OCI-LY7 (cell line): ENCODE measurements at regions not wholly inside any gene's neighbourhood (a gene's known extent, or its start where the extent isn't known, plus 50 kb on each side); places are given as distances from the start of the nearest gene placed in this dataset.

ENCODE experiments used
- BruUV-seq: library from RNA; stranded (reverse); fragments of 400-500 nt; replicated peaks from 2 replicates; lab custom pipeline; 2021; lab: Mats Ljungman, UMichigan
- CTCF ChIA-PET: fragments of 300-600 bp; sonication (Branson Sonifier 250); formaldehyde crosslinking; loops from one replicate; lab custom pipeline; 2022; ENCODE audit warnings: antibody characterized with exemption; ENCODE audit not compliant: unreplicated experiment; lab: Charles Lee
- POLR2A ChIA-PET: fragments of 300-600 bp; sonication (Branson Sonifier 250); formaldehyde crosslinking; loops from one replicate; lab custom pipeline; 2022; ENCODE audit warnings: antibody characterized with exemption; lab: Charles Lee
- DNase-seq: peaks from one replicate; pipeline ENCODE4 v3.0.0-alpha.2; 2015; ENCODE audit warnings: low spot score
- H2AFZ ChIP-seq: fragments of 200-600 bp; sonication (generic), shearing (Covaris generic); 2 replicates; pipeline ENCODE4 v1.6.1; 2014; ENCODE audit warnings: mild to moderate bottlenecking, antibody characterized with exemption, low read length, moderate library complexity
- H3K27ac ChIP-seq: fragments of 200-600 bp; sonication (generic); 2 replicates; pipeline ENCODE4 v1.5.1; 2014; ENCODE audit warnings: mixed run types, low read depth, mild to moderate bottlenecking, moderate library complexity, low read length, inconsistent platforms; ENCODE audit not compliant: poor library complexity, severe bottlenecking
- H3K36me3 ChIP-seq: fragments of 200-600 bp; sonication (generic); 2 replicates; pipeline ENCODE4 v1.6.1; 2014; ENCODE audit warnings: mild to moderate bottlenecking, antibody characterized with exemption, low read length, moderate library complexity, mixed read lengths; ENCODE audit not compliant: insufficient read depth
- H3K4me1 ChIP-seq: fragments of 200-600 bp; sonication (generic); 2 replicates; pipeline ENCODE4 v1.5.1; 2014; ENCODE audit warnings: mild to moderate bottlenecking, low read length; ENCODE audit not compliant: insufficient read depth, poor library complexity, severe bottlenecking
- H3K4me2 ChIP-seq: fragments of 200-600 bp; sonication (generic); 2 replicates; pipeline ENCODE4 v1.6.1; 2014; ENCODE audit warnings: mild to moderate bottlenecking, low read length
- H3K4me3 ChIP-seq: fragments of 200-600 bp; sonication (generic); 2 replicates; pipeline ENCODE4 v1.5.1; 2014; ENCODE audit warnings: mild to moderate bottlenecking, low read depth, low read length; ENCODE audit not compliant: poor library complexity, severe bottlenecking
- H3K79me2 ChIP-seq: fragments of 200-600 bp; sonication (generic); 2 replicates; pipeline ENCODE4 v1.6.1; 2016; ENCODE audit warnings: low read depth, mild to moderate bottlenecking, low read length, moderate library complexity, mixed read lengths; ENCODE audit not compliant: insufficient read depth
- H3K9me2 ChIP-seq: fragments of 200-600 bp; sonication (generic); 2 replicates; pipeline ENCODE4 v1.6.1; 2016; ENCODE audit warnings: mild to moderate bottlenecking, low read length, mixed read lengths; ENCODE audit not compliant: insufficient read depth
- H3K9me3 ChIP-seq: fragments of 200-600 bp; sonication (generic); 2 replicates; pipeline ENCODE4 v1.6.1; 2014; ENCODE audit warnings: mild to moderate bottlenecking, mixed run types, low read length, mixed read lengths
- H4K20me1 ChIP-seq: fragments of 200-600 bp; sonication (generic); 2 replicates; pipeline ENCODE4 v1.6.1; 2014; ENCODE audit warnings: mild to moderate bottlenecking, antibody characterized with exemption, low read length, moderate library complexity, mixed read lengths; ENCODE audit not compliant: insufficient read depth
- CTCF ChIP-seq: fragments of 200-600 bp; sonication (generic); conservative IDR thresholded peaks from 2 replicates; pipeline ENCODE4 v1.5.1; 2014; ENCODE audit warnings: mild to moderate bottlenecking, antibody characterized with exemption, low read length, moderate library complexity, mixed read lengths
- EZH2phosphoT487 ChIP-seq: fragments of 200-600 bp; sonication (generic); IDR thresholded peaks from 2 replicates; pipeline ENCODE4 v1.6.1; 2018; ENCODE audit warnings: low read depth, borderline replicate concordance, mild to moderate bottlenecking, mixed run types, antibody characterized with exemption, low read length, moderate library complexity, mixed read lengths
- intact Hi-C: fragments of 100-400 bp; cut with micrococcal nuclease; formaldehyde crosslinking; loops from one replicate; pipeline ENCODE4 v1.10.0; 2022; ENCODE audit not compliant: unreplicated experiment

GRCh38 chr5:97434021-97434420, 251.0 kb upstream of the RIOK2 start:
- Histone ChIP-seq H3K4me3 (no peak overlapping the region), H3K79me2 (no peaks in the 10 kb centered on the region), H4K20me1 (no peaks in the 10 kb centered on the region), H3K4me1 (no peaks in the 10 kb centered on the region), H2AFZ (no peak overlapping the region), H3K36me3 (no peaks in the 10 kb centered on the region), H3K27ac (no peak overlapping the region), H3K9me2 (no peaks in the 10 kb centered on the region), H3K4me2 (no peak overlapping the region), H3K9me3 (no peaks in the 10 kb centered on the region)
- ChIA-PET CTCF (no interaction called here), POLR2A (no interaction called here)
- no TSS peak for BruUV-seq
- no peak for TF ChIP-seq EZH2phosphoT487
- no peak for TF ChIP-seq CTCF
- intact Hi-C loops: no loop called here
- no peak for DNase-seq

GRCh38 chr5:97436405-97436804, 253.4 kb upstream of the RIOK2 start:
- H3K4me1 ChIP-seq: no peaks in the 10 kb centered on the region
- intact Hi-C loops: loop anchor here (5.0 kb wide), 1 partner anchor 204 kb away; no protein-coding TSS in a partner anchor
- no peaks in the 10 kb centered on the region for H3K36me3 ChIP-seq
- no peak overlapping the region for H3K4me2 ChIP-seq
- POLR2A ChIA-PET: interaction anchor here (0.5 kb wide), 1 partner anchor 1370 kb away, joined by 4 read pairs; no protein-coding TSS in a partner anchor
- H3K79me2 ChIP-seq: no peaks in the 10 kb centered on the region
- no peak overlapping the region for H3K27ac ChIP-seq
- no peaks in the 10 kb centered on the region for H3K9me3 ChIP-seq
- no peak overlapping the region for H3K4me3 ChIP-seq
- DNase-seq: no peak
- CTCF ChIA-PET: no interaction called here
- H2AFZ ChIP-seq: no peak overlapping the region
- H4K20me1 ChIP-seq: no peaks in the 10 kb centered on the region
- BruUV-seq: no TSS peak
- TF ChIP-seq CTCF (no peak), EZH2phosphoT487 (no peak)
- H3K9me2 ChIP-seq: no peaks in the 10 kb centered on the region

- Histone ChIP-seq H3K36me3 (no peaks in the 10 kb centered on the region), H2AFZ (no peak overlapping the region), H3K9me2 (no peaks in the 10 kb centered on the region), H3K79me2 (no peaks in the 10 kb centered on the region), H3K4me1 (no peaks in the 10 kb centered on the region), H4K20me1 (no peaks in the 10 kb centered on the region), H3K9me3 (no peaks in the 10 kb centered on the region), H3K4me2 (no peak overlapping the region), H3K4me3 (no peak overlapping the region), H3K27ac (no peak overlapping the region)
- intact Hi-C loops: no loop called here
- DNase-seq: no peak
- POLR2A ChIA-PET: interaction anchor here (0.7 kb wide), 1 partner anchor 49 kb away, joined by 3 read pairs; no protein-coding TSS in a partner anchor
- CTCF ChIA-PET: no interaction called here
- BruUV-seq: no TSS peak
- TF ChIP-seq CTCF: no peak
- TF ChIP-seq EZH2phosphoT487: no peak
Observed at GRCh38 chr5:97443740-97444139, 260.7 kb upstream of the RIOK2 start.
